Cardiac fibroblast (primary cell): ENCODE measurements at regions not wholly inside any gene's neighbourhood (a gene's known extent, or its start where the extent isn't known, plus 50 kb on each side); places are given as distances from the start of the nearest gene placed in this dataset.

Experiments used
- DNase-seq, 2 donors: peaks; one replicate each; pipeline versions ENCODE4 v3.0.0 to v3.0.0-alpha.2; 2010; ENCODE audit warnings: low read depth in 2 of 2
- H3K4me3 ChIP-seq, 2 donors: replicated peaks in 1 of 2; 1 replicate in 1 of 2; 2 replicates in 1 of 2; pipeline ENCODE4 v1.5.1; 2011; ENCODE audit warnings: low read depth in 2 of 2, low read length in 2 of 2, mild to moderate bottlenecking in 2 of 2, moderate library complexity in 1 of 2
- TF ChIP-seq, protein P1 (sequence below): IDR thresholded peaks from one replicate; pipeline ENCODE4 v1.5.1; 2011; ENCODE audit warnings: low read depth, mild to moderate bottlenecking, low read length, inconsistent platforms

GRCh38 chr1:187275985-187276575 is 447.3 kb downstream of the PLA2G4A start:
- DNase-seq: no peak
- no peak overlapping the region for H3K4me3 ChIP-seq
- TF ChIP-seq, protein P1, sequence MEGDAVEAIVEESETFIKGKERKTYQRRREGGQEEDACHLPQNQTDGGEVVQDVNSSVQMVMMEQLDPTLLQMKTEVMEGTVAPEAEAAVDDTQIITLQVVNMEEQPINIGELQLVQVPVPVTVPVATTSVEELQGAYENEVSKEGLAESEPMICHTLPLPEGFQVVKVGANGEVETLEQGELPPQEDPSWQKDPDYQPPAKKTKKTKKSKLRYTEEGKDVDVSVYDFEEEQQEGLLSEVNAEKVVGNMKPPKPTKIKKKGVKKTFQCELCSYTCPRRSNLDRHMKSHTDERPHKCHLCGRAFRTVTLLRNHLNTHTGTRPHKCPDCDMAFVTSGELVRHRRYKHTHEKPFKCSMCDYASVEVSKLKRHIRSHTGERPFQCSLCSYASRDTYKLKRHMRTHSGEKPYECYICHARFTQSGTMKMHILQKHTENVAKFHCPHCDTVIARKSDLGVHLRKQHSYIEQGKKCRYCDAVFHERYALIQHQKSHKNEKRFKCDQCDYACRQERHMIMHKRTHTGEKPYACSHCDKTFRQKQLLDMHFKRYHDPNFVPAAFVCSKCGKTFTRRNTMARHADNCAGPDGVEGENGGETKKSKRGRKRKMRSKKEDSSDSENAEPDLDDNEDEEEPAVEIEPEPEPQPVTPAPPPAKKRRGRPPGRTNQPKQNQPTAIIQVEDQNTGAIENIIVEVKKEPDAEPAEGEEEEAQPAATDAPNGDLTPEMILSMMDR: no peak

- DNase-seq: no peak
- TF ChIP-seq, protein P1: no peak
- H3K4me3 ChIP-seq: no peak overlapping the region
These were observed 447.9 kb downstream of the PLA2G4A start for GRCh38 chr1:187276677-187277076.

DNA sequence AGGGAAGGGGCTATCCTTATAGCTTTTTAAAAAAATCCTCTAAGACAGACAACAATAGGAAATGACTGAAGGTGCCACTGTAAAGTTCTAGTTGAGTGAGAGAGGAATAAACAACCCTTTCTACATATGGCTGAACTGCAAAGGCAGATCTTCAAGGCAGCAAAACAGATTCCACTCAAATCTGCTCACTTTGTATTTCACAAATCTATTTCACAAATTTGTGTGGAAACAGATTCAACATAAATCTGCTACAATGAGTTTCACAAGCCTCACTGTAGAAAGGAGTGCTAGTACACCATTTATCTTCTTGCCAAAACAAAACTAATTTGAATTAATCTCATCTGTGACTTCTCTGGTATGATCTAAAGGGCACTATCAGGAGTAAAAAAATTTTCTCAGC is 451.3 kb downstream of the PLA2G4A start:
- H3K4me3 ChIP-seq: no peak overlapping the region
- DNase-seq: no peak
- TF ChIP-seq, protein P1: no peak

GRCh38 chr1:187281085-187281484 is 452.3 kb downstream of the PLA2G4A start:
- TF ChIP-seq, protein P1: no peak
- no peak overlapping the region for H3K4me3 ChIP-seq
- DNase-seq: no peak

DNA sequence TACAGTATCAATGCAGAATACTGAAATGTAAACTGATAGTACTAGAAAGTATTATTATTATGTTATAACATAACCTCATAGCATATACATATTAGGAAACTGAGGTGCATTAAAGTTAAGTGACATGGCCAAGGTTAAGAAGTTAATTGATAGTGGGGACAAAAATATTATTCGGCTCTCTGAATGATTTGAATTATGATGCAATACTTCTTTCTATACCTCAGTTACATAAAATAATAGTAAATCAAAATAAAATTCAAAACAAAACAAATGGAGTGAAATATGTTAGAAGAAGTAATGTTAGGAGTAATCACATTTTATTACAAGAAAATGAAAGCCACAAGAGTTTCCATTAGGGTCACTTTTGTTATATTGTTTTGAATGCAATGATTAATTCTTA is 455.2 kb downstream of the PLA2G4A start:
- DNase-seq: no peak
- TF ChIP-seq, protein P1: no peak
- no peak overlapping the region for H3K4me3 ChIP-seq

GRCh38 chr1:187294421-187295201 is 465.9 kb downstream of the PLA2G4A start:
- TF ChIP-seq, protein P1: no peak
- no peak for DNase-seq
- no peak overlapping the region for H3K4me3 ChIP-seq
